ENCODE measurements at regions not wholly inside any gene's neighbourhood (a gene's known extent, or its start where the extent isn't known, plus 50 kb on each side); places are given as distances from the start of the nearest gene placed in this dataset.

DNA sequence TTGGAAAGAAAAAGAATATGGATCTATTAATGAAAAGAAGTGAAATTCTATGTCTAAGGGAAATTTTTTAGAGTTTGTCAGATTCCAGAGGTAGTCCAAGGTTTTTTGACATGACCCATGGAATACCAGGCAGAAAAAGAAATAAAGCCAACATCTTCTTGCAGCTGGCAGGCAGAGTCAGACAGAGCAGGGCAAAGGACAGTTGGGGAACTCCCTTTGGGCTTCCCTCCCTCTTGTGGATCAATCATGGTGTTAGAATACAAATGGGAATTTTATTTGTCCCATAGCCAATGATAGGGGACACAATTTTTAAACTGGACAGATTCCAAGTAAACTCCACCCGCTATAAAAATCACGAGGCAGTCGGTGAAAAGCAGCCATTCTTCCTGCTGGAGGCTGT lies 92.1 kb upstream of the TAB2 start:
- TF ChIP-seq POLR2A (IDR thresholded peaks at IDR 0.05): no peak
- TF ChIP-seq, protein P1, sequence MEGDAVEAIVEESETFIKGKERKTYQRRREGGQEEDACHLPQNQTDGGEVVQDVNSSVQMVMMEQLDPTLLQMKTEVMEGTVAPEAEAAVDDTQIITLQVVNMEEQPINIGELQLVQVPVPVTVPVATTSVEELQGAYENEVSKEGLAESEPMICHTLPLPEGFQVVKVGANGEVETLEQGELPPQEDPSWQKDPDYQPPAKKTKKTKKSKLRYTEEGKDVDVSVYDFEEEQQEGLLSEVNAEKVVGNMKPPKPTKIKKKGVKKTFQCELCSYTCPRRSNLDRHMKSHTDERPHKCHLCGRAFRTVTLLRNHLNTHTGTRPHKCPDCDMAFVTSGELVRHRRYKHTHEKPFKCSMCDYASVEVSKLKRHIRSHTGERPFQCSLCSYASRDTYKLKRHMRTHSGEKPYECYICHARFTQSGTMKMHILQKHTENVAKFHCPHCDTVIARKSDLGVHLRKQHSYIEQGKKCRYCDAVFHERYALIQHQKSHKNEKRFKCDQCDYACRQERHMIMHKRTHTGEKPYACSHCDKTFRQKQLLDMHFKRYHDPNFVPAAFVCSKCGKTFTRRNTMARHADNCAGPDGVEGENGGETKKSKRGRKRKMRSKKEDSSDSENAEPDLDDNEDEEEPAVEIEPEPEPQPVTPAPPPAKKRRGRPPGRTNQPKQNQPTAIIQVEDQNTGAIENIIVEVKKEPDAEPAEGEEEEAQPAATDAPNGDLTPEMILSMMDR (IDR thresholded peaks at IDR 0.05): no peak

Measured in thyroid gland (tissue), 4 donors.